AG09309 (cell line): ENCODE measurements at regions not wholly inside any gene's neighbourhood (a gene's known extent, or its start where the extent isn't known, plus 50 kb on each side); places are given as distances from the start of the nearest gene placed in this dataset.
"Not testable (repeated sequence)": the region's sequence is repeated elsewhere in the genome, so short reads cannot be mapped to it uniquely, and the experiment has no call there.

Experiments
- DNase-seq: peaks from one replicate; pipeline ENCODE4 v3.0.0-alpha.2; 2010; ENCODE audit warnings: low read depth
- H3K4me3 ChIP-seq: 2 replicates; pipeline ENCODE4 v1.5.1; 2011; ENCODE audit warnings: mild to moderate bottlenecking, low read depth, low read length, moderate library complexity; ENCODE audit not compliant: control insufficient read depth
- CTCF ChIP-seq: IDR thresholded peaks from 2 replicates; pipeline ENCODE4 v1.5.1; 2011; ENCODE audit warnings: mild to moderate bottlenecking, low read depth, low read length, inconsistent platforms; ENCODE audit not compliant: insufficient read depth, control insufficient read depth; ENCODE audit errors: missing control alignments

- no peak for DNase-seq
- H3K4me3 ChIP-seq, result no peak overlapping the region
- no peak for TF ChIP-seq CTCF
These were observed 60.7 kb upstream of the DHRSX start for GRCh38 chrX:2561456-2561855.

GRCh38 chrX:2559124-2559523, 58.3 kb upstream of the DHRSX start:
- no peak overlapping the region for H3K4me3 ChIP-seq
- DNase-seq, result no peak
- TF ChIP-seq CTCF, result no peak

- H3K4me3 ChIP-seq, result no peak overlapping the region
- no peak for TF ChIP-seq CTCF
- no peak for DNase-seq
These were observed 54.1 kb upstream of the DHRSX start for GRCh38 chrX:2554891-2555290.

- not testable (repeated sequence) for DNase-seq, H3K4me3 ChIP-seq
These were observed 53.3 kb upstream of the DHRSX start for GRCh38 chrX:2554066-2554465.

GRCh38 chrX:2552621-2553201, 51.9 kb upstream of the DHRSX start:
- no peak overlapping the region for H3K4me3 ChIP-seq
- DNase-seq, result peak; percentile 94
- TF ChIP-seq CTCF, result no peak

GRCh38 chrX:2550328-2551020, 49.7 kb upstream of the DHRSX start:
- no peak for DNase-seq
- H3K4me3 ChIP-seq, result no peak overlapping the region
- TF ChIP-seq CTCF, result no peak
